ENCODE measurements at regions not wholly inside any gene's neighbourhood (a gene's known extent, or its start where the extent isn't known, plus 50 kb on each side); places are given as distances from the start of the nearest gene placed in this dataset.

- H3K4me2 ChIP-seq (ENCODE audit: unreplicated experiment) = peak overlapping the region; percentile 22
- no peaks in the 10 kb centered on the region; the same call in 1 of the 2 replicates for H3K79me2 ChIP-seq (ENCODE audit: insufficient read depth)
- in situ Hi-C loops (cut with MboI) = no loop called here
- H4K20me1 ChIP-seq (ENCODE audit: insufficient read depth) = no peaks in the 10 kb centered on the region
- no peak overlapping the region for H3K4me3 ChIP-seq
- peaks cover 44% of the 10 kb centered on the region for H3K4me1 ChIP-seq (ENCODE audit: insufficient read depth)
- H3K27me3 ChIP-seq (replicated peaks; ENCODE audit: insufficient read depth) = no peaks in the 10 kb centered on the region
- H3K9ac ChIP-seq = no peak overlapping the region
- H3K27ac ChIP-seq = peak overlapping the region; percentile 99
- no peaks in the 10 kb centered on the region for H3K36me3 ChIP-seq (ENCODE audit: low read depth)
- H3K9me2 ChIP-seq (ENCODE audit: insufficient read depth) = no peaks in the 10 kb centered on the region
- peak; percentile 57 for DNase-seq
- H3K9me3 ChIP-seq (ENCODE audit: low read depth) = no peaks in the 10 kb centered on the region
- no peak for TF ChIP-seq EZH2 (IDR thresholded peaks at IDR 0.05; ENCODE audit: insufficient read depth, poor library complexity, severe bottlenecking)
- TF ChIP-seq EZH2phosphoT487 (IDR thresholded peaks at IDR 0.05; ENCODE audit: insufficient read depth, low read depth) = no peak
- H2AFZ ChIP-seq = peak overlapping the region; percentile 12; the same call in 1 of the 2 replicates
- 22 to 24% methylated on average over 4 of the region's 4 CpGs for WGBS, 2 experiments (ENCODE audit: low coverage in 1 of 2, low lambda C conversion rate in 2 of 2, missing lambda C conversion rate in 2 of 2)
- H3F3A ChIP-seq (ENCODE audit: insufficient read depth) = peaks cover 39% of the 10 kb centered on the region
Measured at GRCh38 chr2:215775106-215775505, 238.2 kb downstream of the MREG start.

DNA sequence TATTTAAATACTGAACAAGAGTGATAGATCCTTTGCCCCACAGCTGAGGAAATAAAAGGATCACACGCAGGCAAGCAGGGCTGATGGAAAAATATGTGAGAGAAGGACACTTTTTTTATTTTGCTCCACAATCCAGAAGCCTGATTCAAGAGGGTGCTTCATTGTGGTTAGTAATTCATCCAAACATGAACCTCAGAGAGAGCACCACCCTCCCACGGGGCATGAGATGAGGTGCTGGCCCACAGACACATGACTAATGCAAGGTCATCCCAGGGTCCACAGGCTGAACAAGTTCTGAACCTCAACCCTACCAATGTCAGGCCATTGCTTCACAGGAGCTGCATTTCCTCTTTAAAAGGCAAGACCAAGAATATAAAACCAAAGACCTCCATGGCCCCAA is 239.6 kb downstream of the MREG start:
- Histone ChIP-seq H3K27me3 (replicated peaks; ENCODE audit: insufficient read depth) (no peaks in the 10 kb centered on the region), H3K4me1 (ENCODE audit: insufficient read depth) (peaks cover 43% of the 10 kb centered on the region), H3K4me3 (peak overlapping the region; percentile 61), H3K36me3 (ENCODE audit: low read depth) (no peaks in the 10 kb centered on the region), H3F3A (ENCODE audit: insufficient read depth) (peaks cover 39% of the 10 kb centered on the region), H2AFZ (peak overlapping the region; percentile 12; the same call in 1 of the 2 replicates), H3K9ac (peak overlapping the region; percentile 88), H4K20me1 (ENCODE audit: insufficient read depth) (no peaks in the 10 kb centered on the region), H3K79me2 (ENCODE audit: insufficient read depth) (no peaks in the 10 kb centered on the region; the same call in 1 of the 2 replicates), H3K4me2 (ENCODE audit: unreplicated experiment) (peak overlapping the region; percentile 90), H3K27ac (peak overlapping the region; percentile 99), H3K9me2 (ENCODE audit: insufficient read depth) (no peaks in the 10 kb centered on the region), H3K9me3 (ENCODE audit: low read depth) (no peaks in the 10 kb centered on the region)
- in situ Hi-C loops (cut with MboI) = no loop called here
- TF ChIP-seq EZH2phosphoT487 (IDR thresholded peaks at IDR 0.05; ENCODE audit: insufficient read depth, low read depth) (no peak), EZH2 (IDR thresholded peaks at IDR 0.05; ENCODE audit: insufficient read depth, poor library complexity, severe bottlenecking) (no peak)
- peak; percentile 97 for DNase-seq
- WGBS, 2 experiments (ENCODE audit: low coverage in 1 of 2, low lambda C conversion rate in 2 of 2, missing lambda C conversion rate in 2 of 2) = 0% methylated on average over 2 of the region's 2 CpGs

GRCh38 chr2:215772634-215773563 is 240.5 kb downstream of the MREG start:
- Histone ChIP-seq H3K9me3 (ENCODE audit: low read depth) (no peaks in the 10 kb centered on the region), H3K9ac (peak overlapping the region; percentile 88), H3K27ac (peak overlapping the region; percentile 99), H3K9me2 (ENCODE audit: insufficient read depth) (no peaks in the 10 kb centered on the region), H4K20me1 (ENCODE audit: insufficient read depth) (no peaks in the 10 kb centered on the region), H3K27me3 (replicated peaks; ENCODE audit: insufficient read depth) (no peaks in the 10 kb centered on the region), H3K36me3 (ENCODE audit: low read depth) (no peaks in the 10 kb centered on the region), H3K79me2 (ENCODE audit: insufficient read depth) (peaks cover under 1% of the 10 kb centered on the region; the same call in 1 of the 2 replicates), H3K4me3 (peak overlapping the region; percentile 61), H3K4me1 (ENCODE audit: insufficient read depth) (peaks cover 43% of the 10 kb centered on the region), H3K4me2 (ENCODE audit: unreplicated experiment) (peak overlapping the region; percentile 90), H2AFZ (peak overlapping the region; percentile 12; the same call in 1 of the 2 replicates), H3F3A (ENCODE audit: insufficient read depth) (peaks cover 39% of the 10 kb centered on the region)
- DNase-seq = peak; percentile 75
- TF ChIP-seq EZH2phosphoT487 (IDR thresholded peaks at IDR 0.05; ENCODE audit: insufficient read depth, low read depth) (no peak), EZH2 (IDR thresholded peaks at IDR 0.05; ENCODE audit: insufficient read depth, poor library complexity, severe bottlenecking) (no peak)
- in situ Hi-C loops (cut with MboI) = no loop called here
- 64 to 69% methylated on average over 5 of the region's 5 CpGs for WGBS, 2 experiments (ENCODE audit: low coverage in 1 of 2, low lambda C conversion rate in 2 of 2, missing lambda C conversion rate in 2 of 2)

GRCh38 chr2:215772003-215772402 is 241.3 kb downstream of the MREG start:
- Histone ChIP-seq H3K27me3 (replicated peaks; ENCODE audit: insufficient read depth) (no peaks in the 10 kb centered on the region), H3K9me2 (ENCODE audit: insufficient read depth) (no peaks in the 10 kb centered on the region), H3K4me1 (ENCODE audit: insufficient read depth) (peaks cover 43% of the 10 kb centered on the region), H2AFZ (0 out of 2 replicates have a peak overlapping the region, but pooled peaks have one; percentile 14), H3K9me3 (ENCODE audit: low read depth) (no peaks in the 10 kb centered on the region), H3K4me2 (ENCODE audit: unreplicated experiment) (peak overlapping the region; percentile 90), H3K36me3 (ENCODE audit: low read depth) (no peaks in the 10 kb centered on the region), H3K27ac (peak overlapping the region; percentile 99), H3K4me3 (peak overlapping the region; percentile 61; the same call in 1 of the 2 replicates), H4K20me1 (ENCODE audit: insufficient read depth) (no peaks in the 10 kb centered on the region), H3K9ac (peak overlapping the region; percentile 88), H3F3A (ENCODE audit: insufficient read depth) (peaks cover 43% of the 10 kb centered on the region), H3K79me2 (ENCODE audit: insufficient read depth) (peaks cover 4% of the 10 kb centered on the region; the same call in 1 of the 2 replicates)
- no peak for TF ChIP-seq EZH2 (IDR thresholded peaks at IDR 0.05; ENCODE audit: insufficient read depth, poor library complexity, severe bottlenecking)
- no peak for TF ChIP-seq EZH2phosphoT487 (IDR thresholded peaks at IDR 0.05; ENCODE audit: insufficient read depth, low read depth)
- in situ Hi-C loops (cut with MboI) = no loop called here
- WGBS, 2 experiments (ENCODE audit: low coverage in 1 of 2, low lambda C conversion rate in 2 of 2, missing lambda C conversion rate in 2 of 2) = 96 to 100% methylated on average over 1 of the region's 1 CpG
- peak; percentile 11 for DNase-seq
